ENCODE measurements at regions not wholly inside any gene's neighbourhood (a gene's known extent, or its start where the extent isn't known, plus 50 kb on each side); places are given as distances from the start of the nearest gene placed in this dataset.

- DNase-seq: no peak
Observed at GRCh38 chr3:31481697-31482096, 51.0 kb upstream of the STT3B start.

- DNase-seq: no peak
Observed at GRCh38 chr3:31482493-31483200, 50.1 kb upstream of the STT3B start.

Measured in stimulated activated CD4-positive, alpha-beta T cell treated with anti-CD3 and anti-CD28 coated beads, Interleukin-4, amount 100 ng/mL, for 4 hours (primary cell).